WERI-Rb-1 (cell line): ENCODE measurements at regions not wholly inside any gene's neighbourhood (a gene's known extent, or its start where the extent isn't known, plus 50 kb on each side); places are given as distances from the start of the nearest gene placed in this dataset.
"Not testable (repeated sequence)": the region's sequence is repeated elsewhere in the genome, so short reads cannot be mapped to it uniquely, and the experiment has no call there.

Experiments
- DNase-seq: peaks from one replicate; pipeline ENCODE4 v3.0.0-alpha.2; 2020
- H3K27ac ChIP-seq: fragments of 250-450 bp; sonication (Bioruptor Pico); 2 replicates; pipeline ENCODE4 v1.5.1; 2020; ENCODE audit warnings: mild to moderate bottlenecking, moderate library complexity
- H3K27me3 ChIP-seq: fragments of 250-450 bp; sonication (Bioruptor Pico); 2 replicates; pipeline ENCODE4 v1.5.1; 2021; ENCODE audit warnings: mild to moderate bottlenecking, low read depth, moderate library complexity; ENCODE audit not compliant: insufficient read depth, severe bottlenecking
- H3K36me3 ChIP-seq: fragments of 250-450 bp; sonication (Bioruptor Pico); 2 replicates; pipeline ENCODE4 v1.5.1; 2020; ENCODE audit warnings: mild to moderate bottlenecking, moderate library complexity
- H3K4me3 ChIP-seq: 2 replicates; pipeline ENCODE4 v1.5.1; 2011; ENCODE audit warnings: low read depth, mild to moderate bottlenecking, control low read depth, low read length
- H3K9me3 ChIP-seq: fragments of 250-450 bp; sonication (Bioruptor Pico); 2 replicates; pipeline ENCODE4 v1.5.1; 2021; ENCODE audit warnings: mild to moderate bottlenecking, moderate library complexity; ENCODE audit not compliant: severe bottlenecking
- CTCF ChIP-seq: IDR thresholded peaks from 2 replicates; pipeline ENCODE4 v1.5.1; 2011; ENCODE audit warnings: low read depth, mild to moderate bottlenecking, control low read depth, inconsistent platforms, low read length

- no peaks in the 10 kb centered on the region for H3K27me3 ChIP-seq
- H3K36me3 ChIP-seq: no peaks in the 10 kb centered on the region
- H3K27ac ChIP-seq: no peak overlapping the region
- H3K4me3 ChIP-seq: no peak overlapping the region
- DNase-seq: no peak
- TF ChIP-seq CTCF: no peak
- no peaks in the 10 kb centered on the region for H3K9me3 ChIP-seq
These were observed 345.4 kb downstream of the NEBL start for GRCh38 chr10:20551761-20552160.

- Histone ChIP-seq H3K27me3 (no peaks in the 10 kb centered on the region), H3K27ac (no peak overlapping the region), H3K4me3 (no peak overlapping the region), H3K9me3 (no peaks in the 10 kb centered on the region), H3K36me3 (no peaks in the 10 kb centered on the region)
- no peak for TF ChIP-seq CTCF
- DNase-seq: no peak
These were observed 360.9 kb downstream of the NEBL start for GRCh38 chr10:20535897-20536881.

GRCh38 chr10:20531241-20531883 lies 365.7 kb downstream of the NEBL start:
- not testable (repeated sequence) for H3K4me3 ChIP-seq, DNase-seq, H3K36me3 ChIP-seq, H3K27me3 ChIP-seq, H3K27ac ChIP-seq, H3K9me3 ChIP-seq

- Histone ChIP-seq H3K36me3 (no peaks in the 10 kb centered on the region), H3K27me3 (no peaks in the 10 kb centered on the region), H3K4me3 (no peak overlapping the region), H3K9me3 (no peaks in the 10 kb centered on the region), H3K27ac (no peak overlapping the region)
- no peak for DNase-seq
- TF ChIP-seq CTCF: no peak
These were observed 375.9 kb downstream of the NEBL start for GRCh38 chr10:20521186-20521585.

- H3K36me3 ChIP-seq: no peaks in the 10 kb centered on the region
- H3K9me3 ChIP-seq: no peaks in the 10 kb centered on the region
- no peak for TF ChIP-seq CTCF
- H3K27ac ChIP-seq: no peak overlapping the region
- H3K27me3 ChIP-seq: no peaks in the 10 kb centered on the region
- no peak overlapping the region for H3K4me3 ChIP-seq
- no peak for DNase-seq
These were observed 381.5 kb downstream of the NEBL start for GRCh38 chr10:20515654-20516053.

- no peak for DNase-seq
- H3K27me3 ChIP-seq: no peaks in the 10 kb centered on the region
- H3K9me3 ChIP-seq: no peaks in the 10 kb centered on the region
- H3K27ac ChIP-seq: no peak overlapping the region
- no peak for TF ChIP-seq CTCF
- H3K4me3 ChIP-seq: no peak overlapping the region
- no peaks in the 10 kb centered on the region for H3K36me3 ChIP-seq
These were observed 384.5 kb downstream of the NEBL start for GRCh38 chr10:20512631-20513030.
